ENCODE measurements at regions not wholly inside any gene's neighbourhood (a gene's known extent, or its start where the extent isn't known, plus 50 kb on each side); places are given as distances from the start of the nearest gene placed in this dataset.

DNA sequence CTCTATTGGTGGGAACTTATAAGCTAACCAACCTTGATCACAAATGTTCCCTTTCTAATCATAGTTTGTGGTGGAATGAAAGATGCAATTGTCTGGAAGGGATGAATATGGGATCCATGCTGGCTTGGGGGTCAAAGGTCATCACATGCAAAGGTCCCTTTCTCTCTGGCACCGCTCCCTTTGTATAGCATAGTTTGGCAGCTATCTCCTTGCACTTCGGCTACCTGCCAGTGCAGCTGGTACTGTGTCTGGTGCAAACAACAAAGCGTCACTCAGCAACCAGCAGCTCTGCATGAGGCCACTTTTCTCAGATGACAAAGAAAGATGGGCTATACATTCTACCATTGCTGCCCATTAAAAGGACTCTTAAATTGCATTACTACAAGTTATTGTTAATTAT is 188.2 kb upstream of the NFIA start:
- DNase-seq (ENCODE audit: extremely low read depth, low read depth): no peak
- TF ChIP-seq CTCF (IDR thresholded peaks at IDR 0.05; ENCODE audit: low read depth, low read length, missing control alignments): no peak
- no peak overlapping the region for H3K4me3 ChIP-seq (replicated peaks; ENCODE audit: low read depth, low read length)

GRCh38 chr1:60893136-60893930 is 189.0 kb upstream of the NFIA start:
- no peak for TF ChIP-seq CTCF (IDR thresholded peaks at IDR 0.05; ENCODE audit: low read depth, low read length, missing control alignments)
- no peak for DNase-seq (ENCODE audit: extremely low read depth, low read depth)

DNA sequence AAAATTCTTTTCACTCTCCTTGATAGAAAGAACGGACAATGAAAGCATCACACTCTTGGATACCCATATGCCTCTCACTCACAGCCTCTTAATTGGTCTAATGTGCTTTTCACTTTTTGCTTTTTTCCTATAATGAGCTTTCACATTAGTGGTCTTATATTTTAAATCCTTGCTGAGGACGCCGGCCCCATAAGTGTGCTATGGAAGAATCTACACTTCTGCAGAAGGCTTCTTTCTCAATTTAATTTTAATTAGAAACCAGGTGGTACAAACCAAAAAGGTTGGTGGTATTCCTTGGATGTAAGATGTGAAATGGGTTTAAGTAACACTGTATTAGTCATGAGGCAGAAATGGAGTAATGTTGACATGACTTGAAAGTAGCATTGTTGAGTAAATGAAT is 190.6 kb upstream of the NFIA start:
- no peak overlapping the region for H3K4me3 ChIP-seq (replicated peaks; ENCODE audit: low read depth, low read length)
- DNase-seq (ENCODE audit: extremely low read depth, low read depth): no peak
- no peak for TF ChIP-seq CTCF (IDR thresholded peaks at IDR 0.05; ENCODE audit: low read depth, low read length, missing control alignments)

More at GRCh38 chr1:60893136-60893930, 189.0 kb upstream of the NFIA start:
- no peak overlapping the region for H3K4me3 ChIP-seq (replicated peaks; ENCODE audit: low read depth, low read length)

- TF ChIP-seq CTCF (IDR thresholded peaks at IDR 0.05; ENCODE audit: low read depth, low read length, missing control alignments): no peak
- DNase-seq (ENCODE audit: extremely low read depth, low read depth): no peak
- H3K4me3 ChIP-seq (replicated peaks; ENCODE audit: low read depth, low read length): no peak overlapping the region
Observed at GRCh38 chr1:60891281-60891680, 191.1 kb upstream of the NFIA start.

- no peak overlapping the region for H3K4me3 ChIP-seq (replicated peaks; ENCODE audit: low read depth, low read length)
- no peak for DNase-seq (ENCODE audit: extremely low read depth, low read depth)
- no peak for TF ChIP-seq CTCF (IDR thresholded peaks at IDR 0.05; ENCODE audit: low read depth, low read length, missing control alignments)
Observed at GRCh38 chr1:60890664-60891063, 191.7 kb upstream of the NFIA start.

DNA sequence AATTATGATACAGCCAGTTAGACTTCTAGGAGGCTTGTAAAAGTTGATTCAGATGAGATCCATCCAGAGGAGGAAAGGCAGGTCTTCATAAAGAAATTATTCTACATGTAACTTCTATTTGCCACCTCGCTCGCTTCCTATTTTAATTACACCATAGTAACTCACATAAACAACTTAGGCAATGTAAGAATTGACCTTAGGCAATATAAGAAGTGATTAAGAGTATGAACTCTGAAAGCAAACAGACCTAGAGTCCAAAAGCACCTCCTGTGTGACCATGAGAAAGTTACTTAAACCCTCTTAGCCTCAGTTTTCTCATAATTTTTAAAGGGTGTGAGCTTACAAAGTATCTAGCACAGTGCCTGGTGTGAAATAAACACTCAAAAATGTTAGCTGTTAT is 192.7 kb upstream of the NFIA start:
- no peak for TF ChIP-seq CTCF (IDR thresholded peaks at IDR 0.05; ENCODE audit: low read depth, low read length, missing control alignments)
- H3K4me3 ChIP-seq (replicated peaks; ENCODE audit: low read depth, low read length): no peak overlapping the region
- DNase-seq (ENCODE audit: extremely low read depth, low read depth): no peak

DNA sequence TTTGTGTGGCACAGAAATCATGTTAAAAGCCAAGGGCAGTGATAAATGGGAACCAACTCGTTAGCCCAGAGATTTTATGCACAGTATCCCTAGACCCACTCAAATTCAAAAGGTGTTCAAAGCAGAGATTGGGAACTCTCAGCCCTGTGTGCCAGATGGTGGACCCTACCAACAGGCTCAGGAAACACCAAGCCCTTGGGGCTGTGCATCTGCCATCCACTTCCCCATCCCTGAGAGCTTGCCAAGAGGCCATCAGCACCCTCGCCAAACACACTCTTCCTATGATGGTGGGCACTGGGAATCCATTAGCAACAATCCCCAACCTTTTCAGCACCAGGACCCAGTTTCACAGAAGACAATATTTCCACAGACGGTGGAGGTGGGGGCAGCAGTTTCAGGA is 194.2 kb upstream of the NFIA start:
- TF ChIP-seq CTCF (IDR thresholded peaks at IDR 0.05; ENCODE audit: low read depth, low read length, missing control alignments): no peak
- H3K4me3 ChIP-seq (replicated peaks; ENCODE audit: low read depth, low read length): no peak overlapping the region
- DNase-seq (ENCODE audit: extremely low read depth, low read depth): no peak

Measured in HFF-Myc (cell line).